AG10803 (cell line): ENCODE measurements at regions not wholly inside any gene's neighbourhood (a gene's known extent, or its start where the extent isn't known, plus 50 kb on each side); places are given as distances from the start of the nearest gene placed in this dataset.

Experiments used
- DNase-seq: peaks from one replicate; pipeline ENCODE4 v3.0.0; 2010; ENCODE audit warnings: low read depth
- H3K4me3 ChIP-seq: 2 replicates; pipeline ENCODE4 v1.5.1; 2011; ENCODE audit warnings: mild to moderate bottlenecking, low read length, control low read depth
- TF ChIP-seq, protein P1 (sequence below): conservative IDR thresholded peaks from 2 replicates; pipeline ENCODE4 v1.5.1; 2011; ENCODE audit warnings: mild to moderate bottlenecking, low read length, control low read depth, inconsistent platforms

DNA sequence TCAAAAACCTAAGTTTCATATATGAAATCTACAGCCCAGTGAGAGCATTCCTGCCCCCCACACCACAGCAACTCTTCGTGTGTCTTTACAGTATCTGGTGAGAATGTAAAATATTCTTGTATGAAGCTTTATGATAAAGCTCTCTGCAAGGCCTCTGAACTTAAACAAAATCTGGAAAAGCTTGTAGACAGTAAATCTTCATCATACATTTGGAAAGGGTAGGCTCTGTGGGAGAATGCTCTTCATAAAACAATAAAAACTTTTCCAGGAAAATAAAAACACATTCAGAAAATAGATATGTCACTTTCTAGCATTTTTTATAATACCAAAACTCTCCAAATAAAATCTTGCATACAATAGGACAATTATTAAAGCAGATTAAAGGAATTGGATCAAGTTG, 1009.5 kb downstream of the NAALADL2 start:
- TF ChIP-seq, protein P1, sequence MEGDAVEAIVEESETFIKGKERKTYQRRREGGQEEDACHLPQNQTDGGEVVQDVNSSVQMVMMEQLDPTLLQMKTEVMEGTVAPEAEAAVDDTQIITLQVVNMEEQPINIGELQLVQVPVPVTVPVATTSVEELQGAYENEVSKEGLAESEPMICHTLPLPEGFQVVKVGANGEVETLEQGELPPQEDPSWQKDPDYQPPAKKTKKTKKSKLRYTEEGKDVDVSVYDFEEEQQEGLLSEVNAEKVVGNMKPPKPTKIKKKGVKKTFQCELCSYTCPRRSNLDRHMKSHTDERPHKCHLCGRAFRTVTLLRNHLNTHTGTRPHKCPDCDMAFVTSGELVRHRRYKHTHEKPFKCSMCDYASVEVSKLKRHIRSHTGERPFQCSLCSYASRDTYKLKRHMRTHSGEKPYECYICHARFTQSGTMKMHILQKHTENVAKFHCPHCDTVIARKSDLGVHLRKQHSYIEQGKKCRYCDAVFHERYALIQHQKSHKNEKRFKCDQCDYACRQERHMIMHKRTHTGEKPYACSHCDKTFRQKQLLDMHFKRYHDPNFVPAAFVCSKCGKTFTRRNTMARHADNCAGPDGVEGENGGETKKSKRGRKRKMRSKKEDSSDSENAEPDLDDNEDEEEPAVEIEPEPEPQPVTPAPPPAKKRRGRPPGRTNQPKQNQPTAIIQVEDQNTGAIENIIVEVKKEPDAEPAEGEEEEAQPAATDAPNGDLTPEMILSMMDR, result no peak
- DNase-seq, result no peak
- H3K4me3 ChIP-seq, result no peak overlapping the region

DNA sequence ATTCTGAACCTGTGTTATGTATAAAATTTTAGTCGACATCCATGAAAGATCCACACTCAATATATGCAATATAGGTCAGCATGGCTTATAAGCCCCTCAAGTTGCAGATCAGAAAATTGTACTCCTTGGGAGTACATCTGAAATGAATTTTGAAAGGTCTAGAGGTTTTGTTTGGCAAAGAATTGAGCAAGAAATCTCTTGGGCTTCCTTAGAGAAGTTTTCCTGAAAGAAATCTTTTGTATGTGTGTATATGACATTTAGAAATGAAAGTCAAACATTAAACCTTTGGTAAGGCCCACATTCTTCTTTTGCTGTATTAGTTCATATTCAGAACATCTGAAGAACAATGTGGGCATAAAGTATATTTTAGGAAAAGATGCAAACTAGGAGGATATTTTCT, 1006.6 kb downstream of the NAALADL2 start:
- TF ChIP-seq, protein P1, result no peak
- no peak for DNase-seq
- no peak overlapping the region for H3K4me3 ChIP-seq

DNA sequence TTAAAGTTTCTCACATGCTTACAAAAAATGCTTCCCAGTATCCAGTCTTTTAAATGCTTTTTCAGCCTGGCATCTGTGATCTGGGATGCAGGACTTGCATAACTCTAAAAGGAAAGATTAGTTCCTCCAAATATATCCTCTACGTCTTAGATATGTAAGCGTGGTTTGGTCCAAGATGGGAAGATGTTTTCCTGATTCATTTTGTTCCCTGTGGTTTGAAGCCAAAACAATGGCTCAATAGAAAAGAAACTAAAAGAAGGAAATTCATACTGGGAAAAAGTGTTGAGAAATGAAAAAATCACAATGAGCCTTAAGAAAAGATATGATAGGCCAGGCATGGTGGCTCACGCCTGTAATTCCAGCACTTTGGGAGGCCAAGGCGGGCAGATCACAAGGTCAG, 1002.8 kb downstream of the NAALADL2 start:
- no peak overlapping the region for H3K4me3 ChIP-seq
- TF ChIP-seq, protein P1, result no peak
- DNase-seq, result peak; percentile 2
